ENCODE measurements at regions not wholly inside any gene's neighbourhood (a gene's known extent, or its start where the extent isn't known, plus 50 kb on each side); places are given as distances from the start of the nearest gene placed in this dataset.
"Not testable (repeated sequence)": the region's sequence is repeated elsewhere in the genome, so short reads cannot be mapped to it uniquely, and the experiment has no call there.

DNA sequence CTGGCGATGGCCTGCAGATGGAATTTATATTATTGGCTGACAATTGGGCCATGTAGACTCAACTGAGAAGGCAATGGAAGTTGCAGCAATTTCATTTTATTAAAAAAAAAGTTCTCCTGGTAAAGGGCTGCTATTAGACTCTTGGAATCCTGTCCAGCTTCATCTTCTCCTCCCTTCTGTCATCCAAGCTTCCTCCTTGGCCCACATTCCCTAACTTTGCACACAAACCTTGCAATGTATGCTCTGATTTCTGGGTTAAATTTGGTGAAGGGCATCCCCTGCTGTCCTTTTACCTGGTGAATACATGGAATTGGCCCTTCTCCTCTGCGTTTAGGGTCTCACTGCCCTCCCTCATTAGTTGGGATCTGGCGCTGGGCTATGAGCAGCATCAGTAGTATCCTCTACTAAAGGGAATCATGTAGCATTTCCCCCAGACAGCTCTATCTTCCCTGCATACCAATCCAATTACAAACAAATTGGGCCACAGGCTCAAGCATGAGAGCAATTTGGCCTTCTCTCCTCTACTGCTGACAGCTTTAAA, 336.9 kb downstream of the BMP4 start:
- no peak for DNase-seq
- Histone ChIP-seq H3K79me2 (ENCODE audit: insufficient read depth) (no peaks in the 10 kb centered on the region), H3K4me1 (ENCODE audit: control insufficient read depth in 1 of 2, insufficient read depth in 2 of 2, low read depth in 1 of 2, low read length in 1 of 2) (no peaks in the 10 kb centered on the region), H3K36me3 (replicated peaks in 1 of 2; ENCODE audit: control insufficient read depth in 1 of 2, insufficient read depth in 2 of 2, low read length in 1 of 2) (no peaks in the 10 kb centered on the region), H3K27ac (ENCODE audit: low read depth in 2 of 2, low read length in 1 of 2) (no peak overlapping the region), H2AFZ (ENCODE audit: low read depth) (no peak overlapping the region), H3K9me2 (no peaks in the 10 kb centered on the region), H3K27me3 (ENCODE audit: insufficient read depth) (no peaks in the 10 kb centered on the region), H3K4me3 (ENCODE audit: low read depth in 2 of 2, low read length in 1 of 2) (no peak overlapping the region), H3F3A (replicated peaks; ENCODE audit: insufficient read depth) (no peaks in the 10 kb centered on the region), H4K20me1 (ENCODE audit: insufficient read depth) (no peaks in the 10 kb centered on the region), H3K4me2 (no peak overlapping the region), H3K9ac (no peak overlapping the region), H3K9me3 (no peaks in the 10 kb centered on the region)
- TF ChIP-seq, protein P1, sequence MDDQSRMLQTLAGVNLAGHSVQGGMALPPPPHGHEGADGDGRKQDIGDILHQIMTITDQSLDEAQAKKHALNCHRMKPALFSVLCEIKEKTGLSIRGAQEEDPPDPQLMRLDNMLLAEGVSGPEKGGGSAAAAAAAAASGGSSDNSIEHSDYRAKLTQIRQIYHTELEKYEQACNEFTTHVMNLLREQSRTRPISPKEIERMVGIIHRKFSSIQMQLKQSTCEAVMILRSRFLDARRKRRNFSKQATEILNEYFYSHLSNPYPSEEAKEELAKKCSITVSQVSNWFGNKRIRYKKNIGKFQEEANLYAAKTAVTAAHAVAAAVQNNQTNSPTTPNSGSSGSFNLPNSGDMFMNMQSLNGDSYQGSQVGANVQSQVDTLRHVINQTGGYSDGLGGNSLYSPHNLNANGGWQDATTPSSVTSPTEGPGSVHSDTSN (IDR thresholded peaks at IDR 0.05), result no peak
- TF ChIP-seq EZH2phosphoT487 (IDR thresholded peaks at IDR 0.05; ENCODE audit: borderline replicate concordance, low read depth) (no peak), RAD21 (IDR thresholded peaks at IDR 0.05; ENCODE audit: low read length) (no peak), SMC3 (IDR thresholded peaks at IDR 0.05; ENCODE audit: low read depth, low read length) (no peak), ELF1 (IDR thresholded peaks at IDR 0.05) (no peak), TAF1 (IDR thresholded peaks at IDR 0.05; ENCODE audit: borderline replicate concordance, low read depth, low read length) (no peak), GATA2 (CRISPR knock-in tag; IDR thresholded peaks at IDR 0.05) (no peak), GABPA (IDR thresholded peaks at IDR 0.05; ENCODE audit: low read depth) (no peak)
- TF ChIP-seq, protein P2, sequence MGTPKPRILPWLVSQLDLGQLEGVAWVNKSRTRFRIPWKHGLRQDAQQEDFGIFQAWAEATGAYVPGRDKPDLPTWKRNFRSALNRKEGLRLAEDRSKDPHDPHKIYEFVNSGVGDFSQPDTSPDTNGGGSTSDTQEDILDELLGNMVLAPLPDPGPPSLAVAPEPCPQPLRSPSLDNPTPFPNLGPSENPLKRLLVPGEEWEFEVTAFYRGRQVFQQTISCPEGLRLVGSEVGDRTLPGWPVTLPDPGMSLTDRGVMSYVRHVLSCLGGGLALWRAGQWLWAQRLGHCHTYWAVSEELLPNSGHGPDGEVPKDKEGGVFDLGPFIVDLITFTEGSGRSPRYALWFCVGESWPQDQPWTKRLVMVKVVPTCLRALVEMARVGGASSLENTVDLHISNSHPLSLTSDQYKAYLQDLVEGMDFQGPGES (IDR thresholded peaks at IDR 0.05; ENCODE audit: low read depth, low read length), result no peak
- TF ChIP-seq, protein P3, sequence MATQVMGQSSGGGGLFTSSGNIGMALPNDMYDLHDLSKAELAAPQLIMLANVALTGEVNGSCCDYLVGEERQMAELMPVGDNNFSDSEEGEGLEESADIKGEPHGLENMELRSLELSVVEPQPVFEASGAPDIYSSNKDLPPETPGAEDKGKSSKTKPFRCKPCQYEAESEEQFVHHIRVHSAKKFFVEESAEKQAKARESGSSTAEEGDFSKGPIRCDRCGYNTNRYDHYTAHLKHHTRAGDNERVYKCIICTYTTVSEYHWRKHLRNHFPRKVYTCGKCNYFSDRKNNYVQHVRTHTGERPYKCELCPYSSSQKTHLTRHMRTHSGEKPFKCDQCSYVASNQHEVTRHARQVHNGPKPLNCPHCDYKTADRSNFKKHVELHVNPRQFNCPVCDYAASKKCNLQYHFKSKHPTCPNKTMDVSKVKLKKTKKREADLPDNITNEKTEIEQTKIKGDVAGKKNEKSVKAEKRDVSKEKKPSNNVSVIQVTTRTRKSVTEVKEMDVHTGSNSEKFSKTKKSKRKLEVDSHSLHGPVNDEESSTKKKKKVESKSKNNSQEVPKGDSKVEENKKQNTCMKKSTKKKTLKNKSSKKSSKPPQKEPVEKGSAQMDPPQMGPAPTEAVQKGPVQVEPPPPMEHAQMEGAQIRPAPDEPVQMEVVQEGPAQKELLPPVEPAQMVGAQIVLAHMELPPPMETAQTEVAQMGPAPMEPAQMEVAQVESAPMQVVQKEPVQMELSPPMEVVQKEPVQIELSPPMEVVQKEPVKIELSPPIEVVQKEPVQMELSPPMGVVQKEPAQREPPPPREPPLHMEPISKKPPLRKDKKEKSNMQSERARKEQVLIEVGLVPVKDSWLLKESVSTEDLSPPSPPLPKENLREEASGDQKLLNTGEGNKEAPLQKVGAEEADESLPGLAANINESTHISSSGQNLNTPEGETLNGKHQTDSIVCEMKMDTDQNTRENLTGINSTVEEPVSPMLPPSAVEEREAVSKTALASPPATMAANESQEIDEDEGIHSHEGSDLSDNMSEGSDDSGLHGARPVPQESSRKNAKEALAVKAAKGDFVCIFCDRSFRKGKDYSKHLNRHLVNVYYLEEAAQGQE (IDR thresholded peaks at IDR 0.05; ENCODE audit: low read depth, low read length), result no peak
- TF ChIP-seq, protein P4, sequence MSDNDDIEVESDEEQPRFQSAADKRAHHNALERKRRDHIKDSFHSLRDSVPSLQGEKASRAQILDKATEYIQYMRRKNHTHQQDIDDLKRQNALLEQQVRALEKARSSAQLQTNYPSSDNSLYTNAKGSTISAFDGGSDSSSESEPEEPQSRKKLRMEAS (IDR thresholded peaks at IDR 0.05; ENCODE audit: low read depth), result no peak
- POLR2A ChIA-PET, result no interaction called here
- CTCF ChIA-PET, result no interaction called here
- 29% methylated on average over 3 of the region's 3 CpGs for WGBS (ENCODE audit: low lambda C conversion rate)

DNA sequence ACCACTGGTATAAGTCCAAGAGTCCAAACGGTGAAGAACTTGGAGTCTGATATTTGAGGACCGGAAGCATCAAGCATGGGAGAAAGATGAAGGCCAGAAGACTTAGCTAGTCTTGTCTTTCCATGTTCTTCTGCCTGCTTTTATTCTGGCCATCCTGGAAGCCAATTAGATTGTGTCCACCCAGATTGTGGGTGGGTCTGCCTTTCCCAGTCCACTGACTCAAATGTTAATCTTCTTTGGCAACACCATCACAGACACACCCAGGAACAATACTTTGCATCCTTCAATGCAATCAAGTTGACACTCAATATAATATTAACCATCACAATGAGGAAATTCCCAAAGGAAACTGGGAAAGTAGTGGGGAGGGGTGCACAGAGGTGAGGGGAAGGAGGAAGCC, 340.1 kb downstream of the BMP4 start:
- 53% methylated on average over 2 of the region's 2 CpGs for WGBS (ENCODE audit: low lambda C conversion rate)
- POLR2A ChIA-PET, result not testable (repeated sequence)

More for the DNA sequence above, 340.1 kb downstream of the BMP4 start:
- H2AFZ ChIP-seq (ENCODE audit: low read depth); H3K4me2 ChIP-seq; H3K4me1 ChIP-seq (ENCODE audit: control insufficient read depth in 1 of 2, insufficient read depth in 2 of 2, low read depth in 1 of 2, low read length in 1 of 2); H3K79me2 ChIP-seq (ENCODE audit: insufficient read depth); H3K4me3 ChIP-seq (ENCODE audit: low read depth in 2 of 2, low read length in 1 of 2); H3K27ac ChIP-seq (ENCODE audit: low read depth in 2 of 2, low read length in 1 of 2); CTCF ChIA-PET; H3K36me3 ChIP-seq (replicated peaks in 1 of 2; ENCODE audit: control insufficient read depth in 1 of 2, insufficient read depth in 2 of 2, low read length in 1 of 2); H3K9me3 ChIP-seq; H3F3A ChIP-seq (replicated peaks; ENCODE audit: insufficient read depth); H3K9ac ChIP-seq; DNase-seq; H3K9me2 ChIP-seq; H4K20me1 ChIP-seq (ENCODE audit: insufficient read depth); H3K27me3 ChIP-seq (ENCODE audit: insufficient read depth): not testable (repeated sequence)
